SK-N-SH (cell line): ENCODE measurements at regions not wholly inside any gene's neighbourhood (a gene's known extent, or its start where the extent isn't known, plus 50 kb on each side); places are given as distances from the start of the nearest gene placed in this dataset.

Source experiments
- CTCF ChIA-PET: fragments of 300-600, 350-600 bp; formaldehyde crosslinking; extraction: SDS; loops from one replicate; lab custom pipeline; 2021; lab: Yijun Ruan, JAX
- POLR2A ChIA-PET: fragments of 350-600 bp; sonication (Branson Sonifier 250); formaldehyde crosslinking; extraction: SDS; loops from one replicate; lab custom pipeline; 2020; ENCODE audit warnings: antibody characterized with exemption, inconsistent platforms; lab: Yijun Ruan, JAX
- DNase-seq: peaks from one replicate; pipeline ENCODE4 v3.0.0; 2012
- H2AFZ ChIP-seq: fragments of 200-600 bp; sonication (generic); 2 replicates; pipeline ENCODE4 v1.8.1; 2016; ENCODE audit warnings: antibody characterized with exemption, mild to moderate bottlenecking, low read depth
- H3F3A ChIP-seq: fragments of 200-600 bp; sonication (generic); replicated peaks from 2 replicates; pipeline ENCODE3; 2016; ENCODE audit warnings: antibody characterized with exemption, mild to moderate bottlenecking; ENCODE audit not compliant: insufficient read depth
- H3K27ac ChIP-seq, 2 experiments: fragments of 200-500 bp in 1 of 2; fragments of 200-600 bp in 1 of 2; sonication (Bioruptor generic) in 1 of 2; sonication (generic), shearing (Covaris generic) in 1 of 2; 2 replicates each; pipeline versions ENCODE4 v1.5.1 to v1.6.1; 2014 to 2016; ENCODE audit warnings: low read depth in 2 of 2, inconsistent platforms in 1 of 2, low read length in 1 of 2, mild to moderate bottlenecking in 1 of 2, mixed read lengths in 1 of 2
- H3K27me3 ChIP-seq: fragments of 200-600 bp; sonication (generic), shearing (Covaris generic); 2 replicates; pipeline ENCODE4 v1.6.1; 2016; ENCODE audit warnings: mixed run types; ENCODE audit not compliant: insufficient read depth
- H3K36me3 ChIP-seq, 2 experiments: fragments of 200-500 bp in 1 of 2; fragments of 200-600 bp in 1 of 2; sonication (Bioruptor generic) in 1 of 2; sonication (generic) in 1 of 2; replicated peaks in 1 of 2; 2 replicates each; pipeline versions ENCODE3 to v1.5.1; 2014 to 2016; ENCODE audit warnings: low read length in 1 of 2, mild to moderate bottlenecking in 1 of 2; ENCODE audit not compliant: insufficient read depth in 2 of 2, control insufficient read depth in 1 of 2
- H3K4me1 ChIP-seq, 2 experiments: fragments of 200-500 bp in 1 of 2; fragments of 200-600 bp in 1 of 2; sonication (Bioruptor generic) in 1 of 2; sonication (generic), shearing (Covaris generic) in 1 of 2; 2 replicates each; pipeline versions ENCODE4 v1.5.1 to v1.6.1; 2014 to 2016; ENCODE audit warnings: low read depth in 1 of 2, low read length in 1 of 2, mixed run types in 1 of 2; ENCODE audit not compliant: insufficient read depth in 2 of 2, control insufficient read depth in 1 of 2
- H3K4me2 ChIP-seq: fragments of 200-600 bp; sonication (generic), shearing (Covaris generic); 2 replicates; pipeline ENCODE4 v1.6.1; 2017; ENCODE audit warnings: mixed run types
- H3K4me3 ChIP-seq, 2 experiments: fragments of 200-500 bp in 1 of 2; fragments of 200-600 bp in 1 of 2; sonication (Bioruptor generic) in 1 of 2; sonication (generic), shearing (Covaris generic) in 1 of 2; 2 replicates each; pipeline versions ENCODE4 v1.5.1 to v1.8.1; 2014 to 2016; ENCODE audit warnings: low read depth in 2 of 2, inconsistent platforms in 1 of 2, low read length in 1 of 2, mild to moderate bottlenecking in 1 of 2, mixed read lengths in 1 of 2, moderate library complexity in 1 of 2
- H3K79me2 ChIP-seq: fragments of 200-600 bp; sonication (generic); 2 replicates; pipeline ENCODE4 v1.8.1; 2017; ENCODE audit warnings: mild to moderate bottlenecking; ENCODE audit not compliant: insufficient read depth
- H3K9ac ChIP-seq: fragments of 200-600 bp; sonication (generic); 2 replicates; pipeline ENCODE4 v1.6.1; 2017; ENCODE audit warnings: mixed run types
- H3K9me2 ChIP-seq: fragments of 200-600 bp; sonication (generic); 2 replicates; pipeline ENCODE4 v1.6.1; 2017; ENCODE audit warnings: mixed run types
- H3K9me3 ChIP-seq: fragments of 200-600 bp; sonication (generic); 2 replicates; pipeline ENCODE4 v1.6.1; 2017; ENCODE audit warnings: mixed run types, mild to moderate bottlenecking, moderate library complexity
- H4K20me1 ChIP-seq: fragments of 200-600 bp; sonication (generic); 2 replicates; pipeline ENCODE4 v1.6.1; 2017; ENCODE audit warnings: mild to moderate bottlenecking, mixed run types; ENCODE audit not compliant: insufficient read depth
- EZH2phosphoT487 ChIP-seq: fragments of 200-600 bp; sonication (generic); IDR thresholded peaks from 2 replicates; pipeline ENCODE4 v1.6.1; 2017; ENCODE audit warnings: low read depth, mixed run types, mild to moderate bottlenecking, antibody characterized with exemption, moderate library complexity, borderline replicate concordance
- FOXJ3 ChIP-seq: sonication (generic); formaldehyde crosslinking; IDR thresholded peaks from 2 replicates; pipeline ENCODE4 v1.5.1; 2020; ENCODE audit warnings: mild to moderate bottlenecking, missing genetic modification reagents
- FOXM1 ChIP-seq: IDR thresholded peaks from 2 replicates; pipeline ENCODE4 v1.4.0; 2012; ENCODE audit warnings: low read depth, mild to moderate bottlenecking
- JUND ChIP-seq: IDR thresholded peaks from 2 replicates; pipeline ENCODE4 v1.4.0; 2012
- MXI1 ChIP-seq: IDR thresholded peaks from 2 replicates; pipeline ENCODE4 v1.6.1; 2012; ENCODE audit warnings: mild to moderate bottlenecking, low read depth, low read length, improper control_type of control experiment
- NRF1 ChIP-seq: IDR thresholded peaks from 2 replicates; pipeline ENCODE4 v1.6.1; 2012; ENCODE audit warnings: low read depth, mild to moderate bottlenecking, low read length
- POLR2AphosphoS5 ChIP-seq: IDR thresholded peaks from 2 replicates; pipeline ENCODE4 v1.6.1; 2012; ENCODE audit warnings: low read depth, low read length
- RCOR1 ChIP-seq: fragments of 150-350 bp; IDR thresholded peaks from 2 replicates; pipeline ENCODE4 v1.6.1; 2017; ENCODE audit warnings: antibody characterized with exemption, low read length
- RFX5 ChIP-seq: IDR thresholded peaks from 2 replicates; pipeline ENCODE4 v1.6.1; 2012; ENCODE audit warnings: mild to moderate bottlenecking, improper control_type of control experiment, low read length
- RXRA ChIP-seq: IDR thresholded peaks from 2 replicates; pipeline ENCODE4 v1.4.0; 2012; ENCODE audit warnings: low read depth, mild to moderate bottlenecking, borderline replicate concordance
- SIN3A ChIP-seq: IDR thresholded peaks from 2 replicates; pipeline ENCODE4 v1.6.1; 2012; ENCODE audit warnings: low read depth, mild to moderate bottlenecking, low read length, moderate library complexity, borderline replicate concordance
- SMC3 ChIP-seq: IDR thresholded peaks from 2 replicates; pipeline ENCODE4 v1.6.1; 2012; ENCODE audit warnings: low read depth, low read length, improper control_type of control experiment
- TEAD4 ChIP-seq: IDR thresholded peaks from 2 replicates; pipeline ENCODE4 v1.4.0; 2012; ENCODE audit warnings: mild to moderate bottlenecking, borderline replicate concordance; ENCODE audit not compliant: insufficient read depth
- WGBS: methylation state at CpG from one replicate; pipeline ENCODE4 v1.1.6; 2017; ENCODE audit warnings: low lambda C conversion rate; 5-methylcytosine and 5-hydroxymethylcytosine counted together
- TF ChIP-seq, protein P1 (sequence below): IDR thresholded peaks from 2 replicates; pipeline ENCODE4 v1.4.0; 2012; ENCODE audit warnings: low read depth, borderline replicate concordance
- TF ChIP-seq, protein P2 (sequence below): fragments of 200-600 bp; sonication (generic); IDR thresholded peaks from 2 replicates; pipeline ENCODE4 v1.6.1; 2017; ENCODE audit warnings: antibody characterized with exemption, mild to moderate bottlenecking, moderate library complexity
- TF ChIP-seq, protein P3 (sequence below): IDR thresholded peaks from 2 replicates; pipeline ENCODE4 v1.4.0; 2012; ENCODE audit warnings: low read depth, borderline replicate concordance
- TF ChIP-seq, protein P4 (sequence below): fragments of 150-350 bp; IDR thresholded peaks from 2 replicates; pipeline ENCODE4 v1.6.1; 2016; ENCODE audit warnings: mild to moderate bottlenecking, low read depth, low read length
- TF ChIP-seq, protein P5 (sequence below): IDR thresholded peaks from 2 replicates; pipeline ENCODE4 v1.4.0; 2012; ENCODE audit warnings: low read depth

DNA sequence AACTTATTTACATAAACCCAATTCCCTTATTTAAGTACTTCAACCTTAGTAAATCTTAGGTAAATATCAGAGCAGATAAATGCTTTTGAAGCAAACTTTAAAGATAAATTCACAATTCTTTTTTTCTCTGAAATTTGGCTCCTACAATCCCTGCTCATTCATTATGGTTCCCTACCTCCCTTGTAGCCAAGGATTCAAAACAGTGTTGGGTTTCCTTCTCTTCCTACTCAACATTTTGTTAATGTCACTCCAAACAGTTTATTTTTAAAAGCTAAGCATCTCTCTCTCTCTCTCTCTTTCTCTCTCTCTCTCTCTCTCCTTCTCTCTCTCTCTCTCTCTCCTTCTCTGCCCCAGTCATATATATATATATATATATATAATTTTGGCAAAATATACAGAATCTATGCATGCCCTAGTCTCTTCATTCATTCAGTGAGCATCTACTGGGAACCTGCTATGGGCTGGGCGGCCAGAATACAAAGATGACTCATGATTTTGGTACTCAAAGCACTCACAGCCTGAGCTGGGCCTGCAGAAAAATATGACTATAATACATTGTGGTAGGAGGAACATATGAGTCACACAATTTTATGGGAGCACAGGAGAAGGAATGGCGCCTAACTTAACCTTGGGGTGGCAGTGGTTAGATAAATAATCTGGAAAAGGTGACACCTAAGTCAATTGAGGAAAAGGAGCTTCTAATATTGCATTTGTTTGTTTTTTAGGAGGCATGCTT, 123.7 kb upstream of the DHRS4 start (continued):
- TF ChIP-seq, protein P1, sequence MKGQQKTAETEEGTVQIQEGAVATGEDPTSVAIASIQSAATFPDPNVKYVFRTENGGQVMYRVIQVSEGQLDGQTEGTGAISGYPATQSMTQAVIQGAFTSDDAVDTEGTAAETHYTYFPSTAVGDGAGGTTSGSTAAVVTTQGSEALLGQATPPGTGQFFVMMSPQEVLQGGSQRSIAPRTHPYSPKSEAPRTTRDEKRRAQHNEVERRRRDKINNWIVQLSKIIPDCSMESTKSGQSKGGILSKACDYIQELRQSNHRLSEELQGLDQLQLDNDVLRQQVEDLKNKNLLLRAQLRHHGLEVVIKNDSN, result no peak
- no peak for TF ChIP-seq FOXJ3
- TF ChIP-seq, protein P2, sequence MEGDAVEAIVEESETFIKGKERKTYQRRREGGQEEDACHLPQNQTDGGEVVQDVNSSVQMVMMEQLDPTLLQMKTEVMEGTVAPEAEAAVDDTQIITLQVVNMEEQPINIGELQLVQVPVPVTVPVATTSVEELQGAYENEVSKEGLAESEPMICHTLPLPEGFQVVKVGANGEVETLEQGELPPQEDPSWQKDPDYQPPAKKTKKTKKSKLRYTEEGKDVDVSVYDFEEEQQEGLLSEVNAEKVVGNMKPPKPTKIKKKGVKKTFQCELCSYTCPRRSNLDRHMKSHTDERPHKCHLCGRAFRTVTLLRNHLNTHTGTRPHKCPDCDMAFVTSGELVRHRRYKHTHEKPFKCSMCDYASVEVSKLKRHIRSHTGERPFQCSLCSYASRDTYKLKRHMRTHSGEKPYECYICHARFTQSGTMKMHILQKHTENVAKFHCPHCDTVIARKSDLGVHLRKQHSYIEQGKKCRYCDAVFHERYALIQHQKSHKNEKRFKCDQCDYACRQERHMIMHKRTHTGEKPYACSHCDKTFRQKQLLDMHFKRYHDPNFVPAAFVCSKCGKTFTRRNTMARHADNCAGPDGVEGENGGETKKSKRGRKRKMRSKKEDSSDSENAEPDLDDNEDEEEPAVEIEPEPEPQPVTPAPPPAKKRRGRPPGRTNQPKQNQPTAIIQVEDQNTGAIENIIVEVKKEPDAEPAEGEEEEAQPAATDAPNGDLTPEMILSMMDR, result no peak
- peak; percentile 60; the same call in 1 of the 2 replicates for TF ChIP-seq TEAD4
- no peak for TF ChIP-seq SMC3
- TF ChIP-seq, protein P3, sequence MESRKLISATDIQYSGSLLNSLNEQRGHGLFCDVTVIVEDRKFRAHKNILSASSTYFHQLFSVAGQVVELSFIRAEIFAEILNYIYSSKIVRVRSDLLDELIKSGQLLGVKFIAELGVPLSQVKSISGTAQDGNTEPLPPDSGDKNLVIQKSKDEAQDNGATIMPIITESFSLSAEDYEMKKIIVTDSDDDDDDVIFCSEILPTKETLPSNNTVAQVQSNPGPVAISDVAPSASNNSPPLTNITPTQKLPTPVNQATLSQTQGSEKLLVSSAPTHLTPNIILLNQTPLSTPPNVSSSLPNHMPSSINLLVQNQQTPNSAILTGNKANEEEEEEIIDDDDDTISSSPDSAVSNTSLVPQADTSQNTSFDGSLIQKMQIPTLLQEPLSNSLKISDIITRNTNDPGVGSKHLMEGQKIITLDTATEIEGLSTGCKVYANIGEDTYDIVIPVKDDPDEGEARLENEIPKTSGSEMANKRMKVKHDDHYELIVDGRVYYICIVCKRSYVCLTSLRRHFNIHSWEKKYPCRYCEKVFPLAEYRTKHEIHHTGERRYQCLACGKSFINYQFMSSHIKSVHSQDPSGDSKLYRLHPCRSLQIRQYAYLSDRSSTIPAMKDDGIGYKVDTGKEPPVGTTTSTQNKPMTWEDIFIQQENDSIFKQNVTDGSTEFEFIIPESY, result no peak
- no peak for TF ChIP-seq SIN3A
- no peak for TF ChIP-seq NRF1
- TF ChIP-seq RFX5, result no peak
- TF ChIP-seq RCOR1, result no peak
- TF ChIP-seq POLR2AphosphoS5, result no peak; the same call in 1 of the 2 replicates
- TF ChIP-seq, protein P4, sequence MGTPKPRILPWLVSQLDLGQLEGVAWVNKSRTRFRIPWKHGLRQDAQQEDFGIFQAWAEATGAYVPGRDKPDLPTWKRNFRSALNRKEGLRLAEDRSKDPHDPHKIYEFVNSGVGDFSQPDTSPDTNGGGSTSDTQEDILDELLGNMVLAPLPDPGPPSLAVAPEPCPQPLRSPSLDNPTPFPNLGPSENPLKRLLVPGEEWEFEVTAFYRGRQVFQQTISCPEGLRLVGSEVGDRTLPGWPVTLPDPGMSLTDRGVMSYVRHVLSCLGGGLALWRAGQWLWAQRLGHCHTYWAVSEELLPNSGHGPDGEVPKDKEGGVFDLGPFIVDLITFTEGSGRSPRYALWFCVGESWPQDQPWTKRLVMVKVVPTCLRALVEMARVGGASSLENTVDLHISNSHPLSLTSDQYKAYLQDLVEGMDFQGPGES, result no peak
- no peak for TF ChIP-seq MXI1
- peak; percentile 95 for TF ChIP-seq JUND
- TF ChIP-seq, protein P5, sequence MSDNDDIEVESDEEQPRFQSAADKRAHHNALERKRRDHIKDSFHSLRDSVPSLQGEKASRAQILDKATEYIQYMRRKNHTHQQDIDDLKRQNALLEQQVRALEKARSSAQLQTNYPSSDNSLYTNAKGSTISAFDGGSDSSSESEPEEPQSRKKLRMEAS, result no peak

DNA sequence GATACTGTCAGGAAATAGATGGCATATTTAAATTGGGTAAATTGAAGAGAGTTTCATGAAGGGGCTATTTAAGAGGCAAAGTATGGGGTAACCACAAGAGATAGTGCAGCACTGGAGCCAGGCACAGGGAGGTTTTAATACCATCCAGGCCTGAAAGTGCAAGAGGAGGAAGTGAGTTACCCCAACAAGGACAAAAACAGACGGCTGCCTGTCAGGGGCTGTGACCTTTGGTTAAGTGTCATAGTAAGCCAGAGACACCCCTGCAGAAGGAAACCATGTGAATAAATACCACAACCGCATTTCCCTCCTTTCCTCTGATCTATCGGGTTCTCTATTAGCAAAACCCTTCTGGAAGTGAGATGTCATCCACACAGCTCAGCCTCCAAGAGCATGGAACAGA, 122.0 kb upstream of the DHRS4 start:
- 39% methylated on average over 3 of the region's 3 CpGs for WGBS
- TF ChIP-seq TEAD4 (no peak), FOXM1 (no peak), SIN3A (no peak), RXRA (no peak), FOXJ3 (no peak), EZH2phosphoT487 (no peak)
- TF ChIP-seq, protein P4, result no peak
- TF ChIP-seq, protein P2, result no peak
- H3K4me2 ChIP-seq, result no peak overlapping the region
- no peak overlapping the region for H2AFZ ChIP-seq
- ChIA-PET CTCF (no interaction called here), POLR2A (no interaction called here)
- H3K79me2 ChIP-seq, result no peaks in the 10 kb centered on the region
- no peak for DNase-seq
- H3K9me3 ChIP-seq, result no peaks in the 10 kb centered on the region
- H3K27ac ChIP-seq, result no peak overlapping the region
- H3K9me2 ChIP-seq, result no peaks in the 10 kb centered on the region
- no peak overlapping the region for H3K4me3 ChIP-seq
- H3F3A ChIP-seq, result peaks cover 5% of the 10 kb centered on the region
- H4K20me1 ChIP-seq, result no peaks in the 10 kb centered on the region
- no peaks in the 10 kb centered on the region for H3K27me3 ChIP-seq
- H3K36me3 ChIP-seq, result no peaks in the 10 kb centered on the region
- no peaks in the 10 kb centered on the region for H3K4me1 ChIP-seq
- no peak overlapping the region for H3K9ac ChIP-seq
